Astrocyte (in vitro differentiated cells and primary cell): ENCODE measurements at regions not wholly inside any gene's neighbourhood (a gene's known extent, or its start where the extent isn't known, plus 50 kb on each side); places are given as distances from the start of the nearest gene placed in this dataset.

Source experiments
- DNase-seq: peaks from one replicate; pipeline ENCODE4 v3.0.0-alpha.2; 2010; ENCODE audit warnings: low read depth
- FAIRE-seq: peaks from 2 replicates; lab custom pipeline; 2011; peaks lifted over from hg19 to GRCh38; lab: Jason Lieb, UNC
- H2AFZ ChIP-seq: 2 replicates; pipeline ENCODE4 v1.6.0; 2012; ENCODE audit warnings: low read depth, low read length, inconsistent platforms
- H3K27ac ChIP-seq: 2 replicates; pipeline ENCODE4 v1.5.1; 2011; ENCODE audit warnings: low read depth, low read length, inconsistent platforms
- H3K27me3 ChIP-seq: 2 replicates; pipeline ENCODE4 v1.6.0; 2011; ENCODE audit warnings: low read length, inconsistent platforms; ENCODE audit not compliant: insufficient read depth
- H3K36me3 ChIP-seq: 2 replicates; pipeline ENCODE4 v1.5.1; 2011; ENCODE audit warnings: low read length, inconsistent platforms; ENCODE audit not compliant: insufficient read depth
- H3K4me1 ChIP-seq: 2 replicates; pipeline ENCODE4 v1.5.1; 2011; ENCODE audit warnings: low read length, inconsistent platforms; ENCODE audit not compliant: insufficient read depth
- H3K4me2 ChIP-seq: 2 replicates; pipeline ENCODE4 v1.6.0; 2012; ENCODE audit warnings: low read length, inconsistent platforms
- H3K4me3 ChIP-seq: 2 replicates; pipeline ENCODE4 v1.5.1; 2011; ENCODE audit warnings: low read depth, mild to moderate bottlenecking, low read length, inconsistent platforms; ENCODE audit not compliant: insufficient read depth
- H3K79me2 ChIP-seq: 2 replicates; pipeline ENCODE4 v1.6.0; 2012; ENCODE audit warnings: mild to moderate bottlenecking, low read length, inconsistent platforms; ENCODE audit not compliant: insufficient read depth
- H3K9ac ChIP-seq: 2 replicates; pipeline ENCODE4 v1.6.0; 2012; ENCODE audit warnings: mild to moderate bottlenecking, low read length, inconsistent platforms
- H3K9me3 ChIP-seq: 2 replicates; pipeline ENCODE4 v1.5.1; 2012; ENCODE audit warnings: low read depth, mild to moderate bottlenecking, low read length, inconsistent platforms; ENCODE audit not compliant: insufficient read depth
- H4K20me1 ChIP-seq: 2 replicates; pipeline ENCODE4 v1.6.0; 2012; ENCODE audit warnings: low read length, inconsistent platforms; ENCODE audit not compliant: insufficient read depth
- H3K27ac Mint-ChIP-seq: one replicate; pipeline ENCODE4 v1.8.0; 2021; ENCODE audit warnings: mild to moderate bottlenecking, mixed read lengths; ENCODE audit not compliant: unreplicated experiment
- H3K27me3 Mint-ChIP-seq: one replicate; pipeline ENCODE4 v1.8.0; 2021; ENCODE audit warnings: low read depth, mixed read lengths; ENCODE audit not compliant: unreplicated experiment
- H3K36me3 Mint-ChIP-seq: one replicate; pipeline ENCODE4 v1.8.0; 2021; ENCODE audit warnings: low read depth, mixed read lengths; ENCODE audit not compliant: unreplicated experiment
- H3K4me1 Mint-ChIP-seq: one replicate; pipeline ENCODE4 v1.8.0; 2021; ENCODE audit warnings: low read depth, mixed read lengths; ENCODE audit not compliant: unreplicated experiment
- H3K4me3 Mint-ChIP-seq: one replicate; pipeline ENCODE4 v1.8.0; 2021; ENCODE audit warnings: mild to moderate bottlenecking, moderate library complexity, mixed read lengths; ENCODE audit not compliant: unreplicated experiment
- H3K9me3 Mint-ChIP-seq: one replicate; pipeline ENCODE4 v1.8.0; 2021; ENCODE audit warnings: mild to moderate bottlenecking, mixed read lengths; ENCODE audit not compliant: unreplicated experiment
- EZH2 ChIP-seq: IDR thresholded peaks from 2 replicates; pipeline ENCODE4 v1.6.1; 2012; ENCODE audit warnings: mild to moderate bottlenecking, low read length, inconsistent platforms; ENCODE audit not compliant: insufficient read depth
- TF ChIP-seq, protein P1 (sequence below): IDR thresholded peaks from 2 replicates; pipeline ENCODE4 v1.5.1; 2011; ENCODE audit warnings: low read depth, mild to moderate bottlenecking, inconsistent platforms, low read length, moderate library complexity; ENCODE audit not compliant: insufficient read depth

DNA sequence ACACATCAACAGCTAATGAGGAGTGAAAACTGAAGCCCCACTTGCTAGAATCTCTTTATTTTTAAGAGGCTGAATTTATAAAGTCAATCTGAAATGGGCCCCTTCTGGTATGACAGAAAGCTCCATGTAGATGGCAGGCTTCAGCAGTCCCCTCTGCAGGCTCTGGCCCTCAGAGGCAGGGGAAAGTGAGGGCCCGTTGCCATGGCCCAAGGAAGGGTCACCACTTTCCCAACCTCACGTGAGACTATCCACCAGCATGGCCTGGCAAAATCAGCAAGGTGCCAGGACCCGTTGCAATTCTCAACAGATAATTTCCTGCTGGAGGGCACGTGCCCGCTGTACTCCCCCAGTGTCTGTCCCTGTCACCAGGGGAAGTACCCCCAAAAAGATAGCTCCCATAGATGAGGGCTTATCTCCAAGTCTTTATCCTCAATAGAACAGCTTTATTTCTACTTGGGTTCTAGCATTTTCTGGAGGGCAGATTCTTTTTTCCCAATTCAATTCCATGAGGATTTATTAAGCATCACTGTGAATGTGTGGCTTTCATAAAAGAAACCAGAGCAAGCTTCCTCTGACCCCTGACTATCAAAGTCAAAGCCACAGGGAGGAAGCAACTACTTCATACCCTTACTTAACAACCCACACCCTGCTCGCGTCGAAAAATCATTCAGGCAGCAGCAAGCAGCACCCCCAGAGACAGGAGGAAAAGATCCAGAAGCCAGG, 85.4 kb upstream of the FSTL4 start:
- H3K4me2 ChIP-seq: no peak overlapping the region
- peaks cover 2% of the 10 kb centered on the region for H3K27me3 ChIP-seq
- DNase-seq: no peak
- H3K36me3 ChIP-seq: no peaks in the 10 kb centered on the region
- peaks cover 48% of the 10 kb centered on the region for H3K27me3 Mint-ChIP-seq
- H3K4me3 ChIP-seq: no peak overlapping the region
- H3K4me1 Mint-ChIP-seq: no peaks in the 10 kb centered on the region
- no peak overlapping the region for H2AFZ ChIP-seq
- FAIRE-seq: no peak
- H3K4me1 ChIP-seq: no peaks in the 10 kb centered on the region
- H3K27ac Mint-ChIP-seq: no peak overlapping the region
- TF ChIP-seq EZH2: no peak
- TF ChIP-seq, protein P1, sequence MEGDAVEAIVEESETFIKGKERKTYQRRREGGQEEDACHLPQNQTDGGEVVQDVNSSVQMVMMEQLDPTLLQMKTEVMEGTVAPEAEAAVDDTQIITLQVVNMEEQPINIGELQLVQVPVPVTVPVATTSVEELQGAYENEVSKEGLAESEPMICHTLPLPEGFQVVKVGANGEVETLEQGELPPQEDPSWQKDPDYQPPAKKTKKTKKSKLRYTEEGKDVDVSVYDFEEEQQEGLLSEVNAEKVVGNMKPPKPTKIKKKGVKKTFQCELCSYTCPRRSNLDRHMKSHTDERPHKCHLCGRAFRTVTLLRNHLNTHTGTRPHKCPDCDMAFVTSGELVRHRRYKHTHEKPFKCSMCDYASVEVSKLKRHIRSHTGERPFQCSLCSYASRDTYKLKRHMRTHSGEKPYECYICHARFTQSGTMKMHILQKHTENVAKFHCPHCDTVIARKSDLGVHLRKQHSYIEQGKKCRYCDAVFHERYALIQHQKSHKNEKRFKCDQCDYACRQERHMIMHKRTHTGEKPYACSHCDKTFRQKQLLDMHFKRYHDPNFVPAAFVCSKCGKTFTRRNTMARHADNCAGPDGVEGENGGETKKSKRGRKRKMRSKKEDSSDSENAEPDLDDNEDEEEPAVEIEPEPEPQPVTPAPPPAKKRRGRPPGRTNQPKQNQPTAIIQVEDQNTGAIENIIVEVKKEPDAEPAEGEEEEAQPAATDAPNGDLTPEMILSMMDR: no peak
- no peak overlapping the region for H3K27ac ChIP-seq
- peaks cover 6% of the 10 kb centered on the region for H3K9me3 Mint-ChIP-seq
- H3K9me3 ChIP-seq: no peaks in the 10 kb centered on the region
- H3K9ac ChIP-seq: no peak overlapping the region
- peaks cover 4% of the 10 kb centered on the region for H3K36me3 Mint-ChIP-seq
- H3K4me3 Mint-ChIP-seq: no peak overlapping the region
- H4K20me1 ChIP-seq: no peaks in the 10 kb centered on the region
- no peaks in the 10 kb centered on the region for H3K79me2 ChIP-seq

DNA sequence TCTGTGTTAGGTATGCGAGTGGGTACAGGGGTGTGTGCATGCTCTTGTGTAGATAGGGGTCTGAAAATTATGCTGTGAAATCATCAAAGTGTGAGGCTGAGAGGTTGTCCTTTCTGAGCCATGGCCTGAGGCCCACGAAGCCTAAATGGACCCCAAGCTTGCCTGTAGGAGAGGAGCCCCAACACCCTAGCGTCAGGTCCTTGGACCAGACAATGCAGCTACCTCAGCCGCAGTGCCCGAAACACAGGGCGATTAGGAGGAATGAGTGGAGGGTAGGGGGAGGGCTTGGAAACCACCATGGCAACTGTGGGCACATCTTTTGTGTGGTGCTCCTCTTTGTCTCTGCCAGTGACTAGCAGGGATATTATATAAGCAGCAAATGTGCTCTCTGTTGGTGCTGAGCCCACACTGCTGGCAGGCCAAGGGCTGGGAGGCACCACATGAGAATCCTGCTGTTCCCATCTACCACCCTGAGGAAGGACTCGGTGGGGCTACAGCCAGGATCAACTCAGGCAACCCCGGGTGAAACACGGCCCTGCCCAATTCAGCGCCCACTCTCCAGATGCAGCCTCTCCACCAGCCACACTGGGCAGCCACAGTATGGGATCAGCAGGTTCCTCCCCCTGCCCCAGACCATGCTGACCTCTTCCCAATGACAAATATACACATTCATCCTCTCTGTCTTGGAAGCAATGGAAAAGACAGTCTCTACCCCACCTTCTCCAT, 84.6 kb upstream of the FSTL4 start:
- no peak for TF ChIP-seq EZH2
- TF ChIP-seq, protein P1: no peak
- no peak overlapping the region for H2AFZ ChIP-seq
- Mint-ChIP-seq H3K9me3 (peaks cover 7% of the 10 kb centered on the region), H3K27me3 (peaks cover 49% of the 10 kb centered on the region), H3K36me3 (peaks cover 4% of the 10 kb centered on the region), H3K27ac (no peak overlapping the region), H3K4me3 (no peak overlapping the region), H3K4me1 (no peaks in the 10 kb centered on the region)
- no peaks in the 10 kb centered on the region for H3K9me3 ChIP-seq
- H3K27me3 ChIP-seq: peaks cover 2% of the 10 kb centered on the region
- H3K79me2 ChIP-seq: no peaks in the 10 kb centered on the region
- no peak overlapping the region for H3K4me2 ChIP-seq
- no peak overlapping the region for H3K9ac ChIP-seq
- H3K4me1 ChIP-seq: no peaks in the 10 kb centered on the region
- FAIRE-seq (no peak), DNase-seq (no peak)
- H4K20me1 ChIP-seq: no peaks in the 10 kb centered on the region
- no peak overlapping the region for H3K4me3 ChIP-seq
- no peak overlapping the region for H3K27ac ChIP-seq
- H3K36me3 ChIP-seq: no peaks in the 10 kb centered on the region
